ENCODE measurements at regions not wholly inside any gene's neighbourhood (a gene's known extent, or its start where the extent isn't known, plus 50 kb on each side); places are given as distances from the start of the nearest gene placed in this dataset.
A peak's percentile ranks its signal among the peaks of the same experiment; 100 is the strongest.
"Not testable (repeated sequence)": the region's sequence is repeated elsewhere in the genome, so short reads cannot be mapped to it uniquely, and the experiment has no call there.

DNA sequence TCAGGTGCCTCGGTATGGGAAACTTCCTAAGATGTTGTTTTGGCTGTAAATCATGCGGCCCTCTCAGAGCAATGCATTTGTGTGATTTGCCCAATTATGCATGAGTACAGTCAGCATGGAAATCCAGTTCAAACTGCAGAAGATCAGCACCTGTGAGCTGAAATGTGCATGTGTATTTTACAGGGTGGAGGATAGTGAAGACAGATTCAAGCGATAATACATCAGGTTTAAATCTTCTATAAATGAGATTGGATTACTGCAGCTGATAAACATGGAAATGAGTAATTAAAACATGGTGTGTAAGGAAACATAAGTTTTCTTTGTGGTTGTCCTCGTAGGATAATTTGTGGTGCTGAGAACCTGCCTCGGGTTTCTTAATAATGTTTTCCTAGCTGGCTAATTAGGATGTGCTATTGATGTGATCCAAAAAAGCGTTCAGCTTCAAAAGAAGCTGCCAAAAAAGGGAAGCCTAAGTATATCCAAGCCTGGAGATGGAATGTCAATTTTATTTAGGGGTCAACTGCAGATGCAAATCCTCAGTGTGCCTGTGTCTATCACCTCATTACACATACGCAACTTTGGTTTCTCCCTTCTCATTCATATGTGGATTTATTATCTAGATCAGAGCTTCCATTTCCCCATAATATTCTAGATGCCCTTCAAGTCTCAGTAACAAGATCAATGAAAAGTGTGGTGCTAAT is 117.1 kb upstream of the CCDC28A start:
- no peak for FAIRE-seq
- DNase-seq (ENCODE audit: low spot score), result no peak

DNA sequence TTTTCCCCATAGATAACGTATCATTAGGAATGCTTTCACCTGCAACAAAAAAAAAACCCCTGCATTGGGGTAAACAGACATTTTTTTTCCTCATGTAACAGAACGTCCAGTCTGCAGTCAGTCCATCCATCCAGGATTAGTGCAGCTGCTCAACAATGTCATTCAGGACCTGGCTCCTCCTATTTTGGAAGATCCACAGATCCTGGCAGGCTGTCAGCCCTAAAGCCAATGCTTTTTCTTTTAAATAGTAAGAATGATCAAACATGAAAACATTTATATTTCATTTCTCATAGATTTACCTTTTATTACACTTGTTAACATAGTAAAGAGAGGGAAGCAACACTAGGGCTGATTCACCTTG is 116.5 kb upstream of the CCDC28A start:
- DNase-seq (ENCODE audit: low spot score), result no peak
- no peak for FAIRE-seq

DNA sequence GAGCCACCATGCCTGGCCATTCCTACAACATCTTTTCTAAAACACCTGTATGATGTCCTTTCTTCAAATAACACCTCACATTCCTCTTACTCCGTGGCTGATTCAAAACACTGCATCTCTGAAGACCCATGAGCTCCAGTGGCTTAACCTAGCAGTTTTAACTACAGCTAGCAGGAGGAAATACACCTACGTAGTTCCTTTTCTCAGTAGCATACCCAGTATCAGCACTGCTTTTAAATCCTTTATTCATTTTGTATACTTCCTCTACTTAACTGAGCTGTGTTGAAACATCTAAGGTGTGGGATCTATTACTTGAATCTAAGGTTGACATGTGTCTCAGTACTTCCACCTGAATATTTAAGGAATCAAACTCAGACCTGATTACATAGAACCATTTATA is 113.6 kb upstream of the CCDC28A start:
- DNase-seq (ENCODE audit: low spot score) (no peak), FAIRE-seq (no peak)

DNA sequence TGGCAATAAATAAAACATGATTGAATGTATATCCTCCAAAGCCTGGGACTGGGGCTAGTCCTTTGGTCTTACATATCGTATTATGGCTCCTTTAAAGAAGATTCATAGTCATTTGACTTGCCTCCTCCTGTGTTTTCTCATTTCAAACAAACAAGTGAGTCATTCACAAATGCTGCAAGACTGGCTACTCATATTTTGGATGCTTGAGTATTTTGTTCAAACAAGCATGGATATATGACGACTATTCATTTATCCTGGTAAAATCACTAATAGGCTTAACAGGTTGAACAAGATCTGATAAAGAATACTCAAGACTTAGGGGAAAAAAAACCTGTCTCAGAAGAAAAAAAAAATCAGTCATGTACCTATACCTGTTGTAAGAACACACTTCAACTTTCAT is 111.1 kb upstream of the CCDC28A start:
- DNase-seq (ENCODE audit: low spot score) (no peak), FAIRE-seq (no peak)

DNA sequence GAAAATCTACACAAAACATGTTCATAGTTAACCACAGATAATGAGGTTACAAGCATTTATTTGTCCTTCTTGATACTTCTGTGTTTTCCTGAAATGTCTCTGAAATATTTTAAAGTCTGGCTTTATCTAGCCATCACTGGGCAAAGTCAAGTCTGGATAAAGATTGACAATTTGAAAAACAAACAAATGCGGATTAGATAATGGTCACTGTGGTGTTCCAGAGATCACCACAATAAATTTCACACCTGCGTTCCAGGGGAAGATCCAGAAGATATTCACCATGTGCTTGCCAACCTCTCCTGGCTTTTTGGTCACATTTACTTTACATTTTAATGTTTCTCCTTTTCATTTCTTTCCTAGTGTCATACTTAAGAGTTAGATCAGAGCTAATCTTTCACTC is 109.7 kb upstream of the CCDC28A start:
- DNase-seq (ENCODE audit: low spot score) (no peak), FAIRE-seq (no peak)

DNA sequence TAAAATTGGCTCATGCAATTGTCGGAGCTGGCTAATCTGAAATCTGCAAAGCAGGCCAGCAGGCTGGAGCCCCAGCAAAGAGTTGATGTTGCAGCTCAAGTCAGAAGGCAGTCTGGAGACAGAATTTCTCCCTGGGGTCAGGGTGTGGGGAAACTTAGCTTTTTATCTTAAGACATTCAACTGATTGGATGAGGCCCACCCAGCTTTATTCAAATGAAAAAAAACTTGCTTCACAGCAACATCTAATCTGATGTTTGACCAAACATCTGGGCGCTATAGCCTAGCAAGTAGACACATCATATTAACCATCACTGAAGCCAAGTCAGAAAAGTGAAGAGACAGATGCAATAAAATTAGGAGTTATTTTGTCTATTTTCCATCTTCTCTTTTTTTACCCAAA is 108.8 kb upstream of the CCDC28A start:
- no peak for DNase-seq (ENCODE audit: low spot score)
- FAIRE-seq, result no peak

DNA sequence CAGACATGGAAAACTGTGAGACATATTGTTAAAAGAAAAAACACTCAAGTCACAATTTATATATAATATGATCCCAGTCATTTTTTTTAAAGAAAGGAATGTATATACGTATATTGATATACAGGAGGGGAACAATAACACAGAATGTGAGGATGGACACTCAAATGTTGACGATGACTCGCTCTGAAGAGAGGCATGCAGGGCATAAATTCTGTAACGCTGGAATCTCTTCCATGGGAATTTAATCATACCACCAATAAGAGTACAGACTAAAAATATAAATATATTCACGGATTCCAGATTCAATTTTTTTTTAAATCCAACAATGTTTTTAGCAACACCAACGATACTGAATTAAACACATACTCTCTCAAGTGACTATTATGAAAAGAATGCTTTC is 106.9 kb upstream of the CCDC28A start:
- no peak for DNase-seq (ENCODE audit: low spot score)
- FAIRE-seq, result no peak

DNA sequence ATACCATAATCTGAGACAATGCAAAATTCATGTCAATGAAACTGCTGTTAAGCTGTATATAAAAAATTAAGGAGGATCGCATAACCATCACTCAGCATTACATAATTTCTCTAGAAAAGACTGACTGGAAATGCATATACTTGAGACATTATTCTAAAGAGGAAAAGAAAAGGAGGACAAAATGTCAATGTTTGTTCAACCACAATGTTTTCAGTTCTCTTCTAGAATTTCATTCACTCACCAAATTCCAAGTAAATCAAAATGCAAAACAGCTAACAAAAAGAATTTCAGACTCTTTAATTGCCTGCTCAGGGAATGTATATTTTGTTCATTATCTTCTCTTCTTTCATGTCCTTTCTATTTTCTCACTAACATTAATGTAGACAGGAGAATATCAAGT is 106.2 kb upstream of the CCDC28A start:
- DNase-seq (ENCODE audit: low spot score), result no peak
- FAIRE-seq, result no peak

DNA sequence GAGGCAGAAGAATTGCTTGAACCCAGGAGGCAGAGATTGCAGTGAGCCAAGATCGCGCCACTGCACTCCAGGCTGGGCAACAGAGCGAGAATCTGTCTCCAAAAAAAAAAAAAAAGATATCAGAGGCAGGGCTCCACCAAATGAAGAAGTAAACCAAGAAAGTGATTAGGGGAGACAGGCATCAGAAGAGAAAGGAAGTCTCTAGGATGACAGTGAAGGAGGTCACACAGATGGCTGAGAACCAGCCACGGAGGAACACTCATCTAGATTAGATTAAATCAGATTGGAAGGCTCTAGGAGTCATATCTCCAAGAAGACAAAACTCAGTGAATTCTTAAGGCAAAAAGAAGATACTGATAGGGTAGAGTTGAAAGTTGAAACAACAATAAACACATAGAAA is 102.2 kb upstream of the CCDC28A start:
- DNase-seq (ENCODE audit: low spot score) (no peak), FAIRE-seq (no peak)

DNA sequence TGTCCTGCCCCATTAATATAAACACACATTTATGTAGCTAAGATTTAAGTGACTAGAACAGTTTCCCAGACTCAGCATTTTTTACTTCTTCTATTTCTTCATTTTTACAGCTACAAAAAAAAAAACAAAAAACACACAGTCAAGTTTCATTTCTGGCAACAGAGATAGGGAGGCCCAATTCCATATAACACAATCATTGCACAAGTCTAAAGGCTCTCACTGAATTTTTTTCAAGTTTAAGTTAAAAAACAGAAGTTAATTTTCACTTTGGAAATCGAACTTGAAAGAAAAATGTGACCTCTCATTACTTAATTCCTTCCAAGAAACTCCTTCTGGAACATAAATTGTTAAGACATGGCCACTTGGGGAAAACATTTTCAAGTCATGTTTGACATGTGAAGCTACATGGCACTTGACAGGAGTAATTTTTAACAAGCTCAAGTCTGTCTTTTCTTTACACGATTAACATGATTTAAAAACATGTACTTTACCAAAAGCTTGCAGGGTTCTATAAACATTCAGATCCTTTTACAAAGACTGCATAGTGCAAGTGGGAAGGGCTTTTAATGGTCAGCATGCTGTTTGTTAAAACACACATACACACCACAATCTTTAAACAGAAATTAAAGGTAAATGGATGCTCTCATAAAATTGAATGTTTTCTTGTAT is 100.1 kb upstream of the CCDC28A start:
- FAIRE-seq (no peak), DNase-seq (ENCODE audit: low spot score) (no peak)

DNA sequence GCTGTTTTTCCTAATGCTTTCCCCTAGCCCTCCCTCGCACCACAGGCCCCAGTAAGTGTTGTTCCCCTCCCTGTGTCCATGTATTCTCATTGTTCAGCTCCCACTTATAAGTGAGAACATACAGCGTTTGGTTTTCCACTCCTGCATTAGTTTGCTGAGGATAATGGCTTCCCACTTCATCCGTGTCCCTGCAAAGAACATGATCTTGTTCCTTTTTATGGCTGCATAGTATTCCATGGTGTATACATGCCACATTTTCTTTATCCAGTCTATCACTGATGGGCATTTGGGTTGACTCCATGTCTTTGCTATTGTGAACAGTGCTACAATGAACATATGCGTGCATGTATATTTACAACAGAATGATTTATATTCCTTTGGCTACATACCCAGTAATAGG is 99.1 kb upstream of the CCDC28A start:
- not testable (repeated sequence) for DNase-seq (ENCODE audit: low spot score); FAIRE-seq

DNA sequence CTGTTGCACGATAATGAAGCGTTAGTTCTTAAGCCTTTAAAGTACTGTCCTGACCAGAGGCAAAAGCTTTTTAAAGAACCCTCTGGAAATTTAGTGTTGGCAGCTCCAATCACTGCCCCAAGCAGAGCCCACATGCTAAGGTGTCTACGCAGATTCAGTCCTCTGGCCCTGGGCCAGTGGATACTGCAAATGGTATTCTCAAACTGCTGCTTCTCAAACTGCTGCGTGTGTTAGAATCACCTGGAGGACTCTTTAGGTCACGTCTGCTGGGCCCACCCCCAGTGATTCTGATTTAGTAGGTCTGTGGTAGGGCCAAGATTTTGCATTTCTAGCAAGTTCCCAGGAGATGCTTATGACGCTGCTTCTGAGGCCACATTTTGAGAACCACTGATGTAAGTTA is 96.0 kb upstream of the CCDC28A start:
- DNase-seq (ENCODE audit: low spot score), result no peak
- FAIRE-seq, result no peak

DNA sequence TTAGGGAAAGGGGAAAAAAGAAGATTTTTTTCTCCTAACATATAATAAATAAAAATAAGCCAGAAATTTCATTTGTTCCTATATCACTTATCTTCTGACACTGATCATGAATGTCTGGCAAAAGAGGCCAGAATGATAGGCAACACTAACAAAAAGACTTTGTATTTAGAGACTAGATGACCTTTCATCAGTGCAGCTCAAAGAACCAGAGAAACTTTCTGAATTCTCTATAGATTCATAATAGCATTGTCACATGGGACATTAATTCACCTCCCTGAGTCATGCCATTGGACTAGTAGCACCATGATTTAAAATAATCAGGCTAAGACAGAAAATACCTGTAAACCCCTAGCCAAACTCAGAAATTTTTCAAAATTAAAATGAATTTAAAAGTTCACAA is 95.4 kb upstream of the CCDC28A start:
- DNase-seq (ENCODE audit: low spot score) (no peak), FAIRE-seq (no peak)

DNA sequence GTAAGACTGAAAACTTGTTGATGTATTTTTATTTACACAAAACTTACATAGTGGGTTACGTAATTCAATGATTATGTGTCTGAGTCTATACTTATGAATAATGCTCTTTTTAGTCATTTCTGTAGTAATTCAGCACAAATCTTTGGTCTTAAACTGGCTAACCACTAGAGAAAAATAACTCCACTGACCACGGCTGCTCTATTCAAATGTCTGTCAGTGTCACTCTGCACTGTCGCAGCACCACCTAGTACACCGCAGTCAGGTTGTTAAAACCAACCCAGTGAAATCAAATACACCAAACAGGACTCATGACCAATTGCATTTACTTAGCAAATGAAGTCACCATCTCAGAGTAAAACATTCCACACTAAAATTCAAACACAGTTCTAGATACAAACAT is 93.5 kb upstream of the CCDC28A start:
- DNase-seq (ENCODE audit: low spot score), result no peak
- no peak for FAIRE-seq

DNA sequence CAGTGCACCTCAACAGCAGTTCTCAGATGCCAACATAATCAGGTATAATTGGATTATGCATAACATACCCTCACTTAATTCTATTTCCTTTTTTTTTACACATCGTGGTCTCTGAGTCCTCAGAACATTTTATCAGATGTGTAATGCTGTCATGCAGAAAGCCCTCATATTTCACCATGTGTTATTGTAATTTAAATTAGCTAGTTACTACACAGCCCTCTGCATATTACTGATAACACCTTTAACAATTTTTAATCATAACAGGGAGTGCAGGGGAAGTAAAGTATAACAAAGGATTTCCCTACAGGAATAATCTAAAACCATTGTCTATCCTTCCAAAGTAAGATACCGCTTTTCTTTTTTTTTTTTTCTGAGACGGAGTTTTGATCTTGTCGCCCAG is 91.9 kb upstream of the CCDC28A start:
- FAIRE-seq (no peak), DNase-seq (ENCODE audit: low spot score) (no peak)

DNA sequence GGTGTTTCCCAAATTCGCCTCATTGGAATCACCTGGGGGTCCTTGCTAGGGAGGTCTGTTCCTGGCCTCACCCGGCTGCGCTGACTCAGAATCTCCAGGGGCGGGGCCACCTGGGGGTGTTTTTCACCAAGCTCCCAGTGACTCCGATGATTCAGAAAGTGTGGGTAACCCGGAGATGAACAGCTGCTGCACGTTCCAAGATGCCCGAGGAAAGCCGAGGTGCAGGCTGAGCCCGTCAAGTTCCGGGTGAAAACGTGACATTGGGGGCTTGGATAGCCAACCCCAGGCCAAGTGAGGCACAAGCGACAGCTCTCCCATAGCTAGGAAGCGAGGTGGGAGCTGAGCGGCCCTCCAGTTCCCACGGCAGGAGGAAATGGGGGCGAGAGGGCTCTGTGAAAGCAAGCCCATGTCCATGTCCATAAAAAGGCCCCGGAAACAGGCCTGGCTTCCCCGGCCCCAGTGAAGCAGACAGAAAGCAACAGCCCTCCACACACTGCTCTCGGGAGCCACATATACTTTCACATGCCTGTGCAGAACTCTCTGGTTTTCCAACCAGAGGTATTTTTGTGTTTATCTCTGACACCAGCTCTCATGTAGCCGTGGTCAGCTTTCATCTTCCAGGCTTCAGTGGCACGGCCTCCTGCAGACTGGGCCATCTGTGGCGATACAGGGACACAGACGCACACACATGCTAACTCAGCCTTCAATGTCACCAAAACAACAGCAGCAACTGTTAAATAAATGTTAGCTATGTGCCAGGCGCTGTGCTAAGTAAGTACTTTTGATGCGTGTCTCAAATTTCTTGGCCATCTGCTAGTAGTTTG is 90.7 kb upstream of the CCDC28A start:
- FAIRE-seq (no peak), DNase-seq (ENCODE audit: low spot score) (no peak)

DNA sequence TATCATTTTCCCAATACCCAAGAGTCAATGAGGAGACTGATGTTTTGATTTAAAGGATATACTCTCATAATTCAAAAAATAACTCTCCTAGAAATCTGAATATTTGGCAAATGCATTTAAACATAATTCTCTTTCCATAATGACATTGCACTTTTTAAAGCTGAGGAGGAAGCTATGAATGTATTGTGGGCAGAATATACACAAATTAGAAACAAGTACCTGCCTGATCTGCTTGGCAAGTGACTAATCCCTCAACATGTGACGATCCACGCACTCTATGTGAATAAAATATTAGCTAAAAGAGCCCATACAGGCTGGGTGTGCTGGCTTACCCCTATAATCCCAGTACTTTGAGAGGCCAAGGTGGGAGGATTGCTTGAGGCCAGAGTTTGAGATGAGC is 88.3 kb upstream of the CCDC28A start:
- FAIRE-seq (no peak), DNase-seq (ENCODE audit: low spot score) (no peak)

DNA sequence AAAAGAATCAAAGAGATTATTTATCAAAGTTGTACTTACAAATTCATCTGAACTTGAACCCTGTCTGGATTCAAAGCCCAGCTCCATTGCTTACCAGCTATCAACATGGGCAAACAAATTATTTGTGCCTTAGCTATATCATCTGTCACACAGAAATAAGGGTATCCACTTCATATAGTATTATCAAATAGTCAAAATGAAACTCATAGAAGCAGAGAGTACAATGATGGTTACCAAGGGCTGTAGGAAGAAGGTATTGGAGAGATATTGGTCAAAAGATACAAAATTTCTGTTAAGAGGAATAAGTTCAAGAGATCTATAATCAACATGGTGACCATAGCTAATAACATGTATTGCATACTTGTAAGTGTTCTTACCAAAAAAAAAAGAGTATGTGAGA is 87.8 kb upstream of the CCDC28A start:
- DNase-seq (ENCODE audit: low spot score) (no peak), FAIRE-seq (no peak)

DNA sequence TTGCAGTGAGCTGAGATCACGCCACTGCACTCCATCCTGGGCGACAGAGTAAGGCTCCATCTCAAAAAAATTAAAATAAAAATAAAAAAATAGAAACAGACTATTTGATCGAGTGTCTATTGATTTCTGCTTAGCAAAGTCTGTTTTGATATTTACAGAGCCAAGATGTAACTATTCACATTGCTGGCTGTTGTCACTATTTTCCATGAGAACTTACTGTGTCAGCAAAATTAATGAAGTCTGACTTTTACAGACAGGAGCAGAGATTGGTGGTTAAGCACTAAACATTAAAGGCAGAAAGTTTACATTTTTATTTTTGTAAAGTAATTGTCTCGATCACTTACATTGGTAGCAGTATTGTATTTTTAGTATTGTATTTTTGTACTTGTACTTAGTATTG is 85.0 kb upstream of the CCDC28A start:
- FAIRE-seq (no peak), DNase-seq (ENCODE audit: low spot score) (no peak)

DNA sequence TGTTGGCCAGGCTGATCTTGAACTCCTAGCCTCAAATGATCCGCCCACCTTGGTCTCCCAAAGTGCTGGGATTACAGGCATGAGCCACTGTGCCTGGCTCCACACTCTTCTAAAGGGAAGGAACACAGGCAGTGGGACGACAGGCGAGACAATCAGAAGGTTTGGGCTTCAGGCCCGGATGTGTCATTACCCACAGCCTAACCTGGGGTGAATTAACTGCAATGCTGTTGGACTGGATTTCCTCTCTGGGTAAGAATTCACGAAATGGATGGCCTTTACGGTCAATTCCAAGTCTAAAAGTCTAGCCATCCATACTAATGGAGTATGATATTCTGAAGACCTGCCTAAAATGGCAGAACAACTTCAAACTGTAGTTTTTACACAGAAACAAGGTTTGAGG is 83.7 kb upstream of the CCDC28A start:
- no peak for DNase-seq (ENCODE audit: low spot score)
- FAIRE-seq, result no peak

DNA sequence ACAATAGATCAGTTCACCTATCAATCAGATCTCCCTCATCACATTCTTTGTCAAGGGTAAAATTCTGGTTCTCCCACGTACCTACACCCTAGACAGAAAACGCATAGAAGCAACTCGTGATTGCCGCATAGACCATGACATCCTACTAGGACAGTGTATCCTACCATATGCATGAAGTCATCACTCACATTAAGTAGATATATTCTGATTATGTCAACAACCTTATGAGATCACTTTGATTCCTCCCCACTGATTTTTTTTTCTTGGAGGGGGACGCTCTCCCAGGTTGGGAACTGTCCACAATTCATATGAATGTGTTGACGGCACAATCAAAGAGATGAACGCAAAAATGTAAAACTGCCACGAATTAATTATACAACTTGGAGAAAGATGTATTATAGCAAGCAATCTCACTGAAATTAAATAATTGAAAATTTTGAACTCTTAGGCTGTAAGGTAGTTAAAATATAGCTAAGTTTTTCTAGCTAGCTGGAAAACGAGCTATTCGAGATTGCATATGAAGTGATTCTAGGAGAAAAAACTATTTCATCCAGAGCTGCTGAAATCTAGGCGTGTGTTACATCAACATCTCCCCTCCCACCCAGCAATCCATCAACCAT is 82.5 kb upstream of the CCDC28A start:
- FAIRE-seq (no peak), DNase-seq (ENCODE audit: low spot score) (no peak)

DNA sequence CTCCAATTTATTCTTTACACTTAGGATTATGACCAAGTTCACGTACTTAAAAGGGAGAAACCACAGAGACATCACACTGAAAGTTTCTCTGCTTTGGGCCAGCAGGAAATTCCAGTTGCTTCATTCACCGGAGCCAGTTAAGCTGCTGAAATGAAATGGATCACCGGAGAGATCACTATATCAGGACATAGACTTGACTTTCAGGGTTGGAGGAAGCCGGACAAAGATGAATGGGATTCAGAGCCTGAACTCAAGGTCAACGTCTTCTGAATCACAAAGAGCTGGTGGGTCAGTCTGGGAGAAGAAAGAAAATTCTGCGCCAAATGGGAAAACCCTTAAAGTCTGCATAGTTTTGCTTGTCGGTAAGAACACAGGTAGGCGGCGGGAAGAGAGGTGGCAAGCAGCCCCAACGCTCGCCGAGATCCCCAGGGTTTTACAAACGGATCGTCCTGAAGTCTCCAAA is 81.9 kb upstream of the CCDC28A start:
- DNase-seq (ENCODE audit: low spot score) (peak; percentile 34), FAIRE-seq (peak; percentile 24)
